KOPT-K1 (cell line): ENCODE measurements at regions not wholly inside any gene's neighbourhood (a gene's known extent, or its start where the extent isn't known, plus 50 kb on each side); places are given as distances from the start of the nearest gene placed in this dataset.
"Not testable (repeated sequence)": the region's sequence is repeated elsewhere in the genome, so short reads cannot be mapped to it uniquely, and the experiment has no call there.

Experiments
- H3K27ac ChIP-seq: fragments of 200-600 bp; sonication (generic); 2 replicates; pipeline ENCODE4 v1.5.1; 2016; ENCODE audit warnings: antibody characterized with exemption, mild to moderate bottlenecking, low read depth, low read length; ENCODE audit not compliant: poor library complexity, severe bottlenecking
- H3K36me3 ChIP-seq: fragments of 200-600 bp; sonication (generic); 2 replicates; pipeline ENCODE4 v1.5.1; 2017; ENCODE audit warnings: antibody characterized with exemption, mild to moderate bottlenecking, low read length, moderate library complexity; ENCODE audit not compliant: insufficient read depth
- H3K9me3 ChIP-seq: fragments of 200-600 bp; sonication (generic); 2 replicates; pipeline ENCODE4 v1.5.1; 2017; ENCODE audit warnings: antibody characterized with exemption, low read length, mild to moderate bottlenecking; ENCODE audit not compliant: insufficient read depth, poor library complexity, severe bottlenecking

GRCh38 chr9:31582561-31582960, 801.9 kb upstream of the ACO1 start:
- H3K9me3 ChIP-seq: no peaks in the 10 kb centered on the region
- no peaks in the 10 kb centered on the region for H3K36me3 ChIP-seq
- no peak overlapping the region for H3K27ac ChIP-seq

- H3K27ac ChIP-seq: no peak overlapping the region
- H3K36me3 ChIP-seq: no peaks in the 10 kb centered on the region
- H3K9me3 ChIP-seq: no peaks in the 10 kb centered on the region
Observed at GRCh38 chr9:31585158-31585557, 799.3 kb upstream of the ACO1 start.

DNA sequence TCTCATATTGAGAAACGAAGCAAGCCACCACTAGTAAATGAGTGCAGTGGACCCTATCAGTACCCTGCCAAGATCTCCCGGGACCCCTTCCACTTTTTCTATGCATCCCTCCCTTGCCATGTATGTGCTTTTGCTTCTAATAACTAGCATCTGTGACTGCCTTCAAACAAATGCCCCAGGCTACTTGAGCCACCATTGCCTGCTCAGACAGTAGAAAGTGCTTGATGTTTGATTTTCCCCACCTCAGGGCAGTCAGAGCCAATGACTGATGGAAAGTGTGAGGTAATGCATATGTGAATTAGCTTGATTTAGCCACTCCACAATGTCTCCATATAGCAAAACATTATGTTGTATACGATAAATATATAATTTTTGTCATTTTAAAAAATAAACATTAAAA, 797.3 kb upstream of the ACO1 start:
- Histone ChIP-seq H3K9me3 (no peaks in the 10 kb centered on the region), H3K36me3 (no peaks in the 10 kb centered on the region), H3K27ac (no peak overlapping the region)

GRCh38 chr9:31588006-31588405, 796.4 kb upstream of the ACO1 start:
- no peaks in the 10 kb centered on the region for H3K36me3 ChIP-seq
- H3K27ac ChIP-seq: no peak overlapping the region
- H3K9me3 ChIP-seq: no peaks in the 10 kb centered on the region

DNA sequence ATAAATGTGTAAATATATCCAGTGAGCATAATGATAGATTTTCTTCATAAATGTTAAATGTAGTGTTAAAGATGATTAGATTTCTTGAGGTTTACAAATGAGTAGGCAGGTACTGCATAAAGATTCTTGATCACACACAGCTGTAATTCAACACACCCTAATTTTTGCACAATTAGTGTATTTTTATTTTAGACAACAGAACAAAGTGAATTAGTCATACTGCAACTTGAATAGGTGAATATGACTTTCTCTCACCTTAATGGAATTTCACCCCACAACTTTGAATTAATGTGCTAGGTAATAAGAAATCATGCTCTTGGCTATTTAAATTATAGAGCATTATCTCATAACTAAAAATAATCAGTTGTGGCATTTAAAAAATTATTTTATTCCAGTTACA, 795.7 kb upstream of the ACO1 start:
- no peaks in the 10 kb centered on the region for H3K36me3 ChIP-seq
- no peaks in the 10 kb centered on the region for H3K9me3 ChIP-seq
- H3K27ac ChIP-seq: no peak overlapping the region

GRCh38 chr9:31590091-31590490, 794.4 kb upstream of the ACO1 start:
- Histone ChIP-seq H3K9me3 (no peaks in the 10 kb centered on the region), H3K27ac (no peak overlapping the region), H3K36me3 (no peaks in the 10 kb centered on the region)

DNA sequence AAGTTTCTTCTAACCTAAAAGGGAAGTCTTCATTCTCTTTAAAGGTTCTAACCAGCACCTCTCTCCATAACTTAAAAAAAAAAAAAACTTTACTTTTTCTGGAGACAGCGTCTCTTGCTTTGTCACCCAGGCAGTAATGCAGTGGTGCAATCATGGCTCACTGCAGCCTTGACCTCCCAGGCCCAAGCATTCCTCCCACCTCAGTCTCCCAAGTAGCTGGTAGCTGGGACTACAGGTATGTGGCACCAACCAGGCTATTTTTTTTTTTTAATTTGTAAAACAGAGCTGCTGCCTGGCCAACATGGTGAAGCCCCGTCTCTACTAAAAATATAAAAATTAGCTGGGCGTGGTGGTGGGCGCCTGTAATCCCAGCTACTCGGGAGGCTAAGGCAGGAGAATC, 787.4 kb upstream of the ACO1 start:
- H3K27ac ChIP-seq, H3K36me3 ChIP-seq, H3K9me3 ChIP-seq: not testable (repeated sequence)

GRCh38 chr9:31597977-31598376, 786.5 kb upstream of the ACO1 start:
- H3K27ac ChIP-seq: no peak overlapping the region
- no peaks in the 10 kb centered on the region for H3K36me3 ChIP-seq
- H3K9me3 ChIP-seq: no peaks in the 10 kb centered on the region

GRCh38 chr9:31601666-31602065, 782.8 kb upstream of the ACO1 start:
- Histone ChIP-seq H3K27ac (no peak overlapping the region), H3K9me3 (no peaks in the 10 kb centered on the region), H3K36me3 (no peaks in the 10 kb centered on the region)

DNA sequence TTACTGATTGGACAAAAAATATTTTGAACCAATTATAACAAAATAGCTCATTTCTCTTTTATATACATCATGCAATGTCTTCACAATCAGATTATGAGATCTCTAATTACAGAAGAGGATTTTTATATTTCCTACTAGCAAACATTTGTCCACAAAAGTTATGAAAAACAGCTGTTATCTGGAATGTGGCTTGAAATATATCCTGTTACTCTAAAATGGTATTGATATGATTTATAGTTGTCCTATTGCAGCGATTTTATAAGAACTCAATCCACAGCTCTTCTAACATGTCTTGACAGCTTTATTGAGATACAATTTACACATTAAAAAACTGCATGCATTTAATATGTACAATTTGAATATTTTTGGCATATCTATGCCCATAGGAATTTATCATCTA, 779.9 kb upstream of the ACO1 start:
- Histone ChIP-seq H3K9me3 (no peaks in the 10 kb centered on the region), H3K27ac (no peak overlapping the region), H3K36me3 (no peaks in the 10 kb centered on the region)

GRCh38 chr9:31605164-31605563, 779.3 kb upstream of the ACO1 start:
- Histone ChIP-seq H3K36me3 (no peaks in the 10 kb centered on the region), H3K27ac (no peak overlapping the region), H3K9me3 (no peaks in the 10 kb centered on the region)

GRCh38 chr9:31606678-31607077, 777.8 kb upstream of the ACO1 start:
- Histone ChIP-seq H3K9me3 (no peaks in the 10 kb centered on the region), H3K36me3 (no peaks in the 10 kb centered on the region), H3K27ac (no peak overlapping the region)

- H3K36me3 ChIP-seq: no peaks in the 10 kb centered on the region
- H3K27ac ChIP-seq: no peak overlapping the region
- no peaks in the 10 kb centered on the region for H3K9me3 ChIP-seq
Observed at GRCh38 chr9:31608416-31608815, 776.0 kb upstream of the ACO1 start.

GRCh38 chr9:31608881-31609280, 775.6 kb upstream of the ACO1 start:
- Histone ChIP-seq H3K27ac (no peak overlapping the region), H3K9me3 (no peaks in the 10 kb centered on the region), H3K36me3 (no peaks in the 10 kb centered on the region)

DNA sequence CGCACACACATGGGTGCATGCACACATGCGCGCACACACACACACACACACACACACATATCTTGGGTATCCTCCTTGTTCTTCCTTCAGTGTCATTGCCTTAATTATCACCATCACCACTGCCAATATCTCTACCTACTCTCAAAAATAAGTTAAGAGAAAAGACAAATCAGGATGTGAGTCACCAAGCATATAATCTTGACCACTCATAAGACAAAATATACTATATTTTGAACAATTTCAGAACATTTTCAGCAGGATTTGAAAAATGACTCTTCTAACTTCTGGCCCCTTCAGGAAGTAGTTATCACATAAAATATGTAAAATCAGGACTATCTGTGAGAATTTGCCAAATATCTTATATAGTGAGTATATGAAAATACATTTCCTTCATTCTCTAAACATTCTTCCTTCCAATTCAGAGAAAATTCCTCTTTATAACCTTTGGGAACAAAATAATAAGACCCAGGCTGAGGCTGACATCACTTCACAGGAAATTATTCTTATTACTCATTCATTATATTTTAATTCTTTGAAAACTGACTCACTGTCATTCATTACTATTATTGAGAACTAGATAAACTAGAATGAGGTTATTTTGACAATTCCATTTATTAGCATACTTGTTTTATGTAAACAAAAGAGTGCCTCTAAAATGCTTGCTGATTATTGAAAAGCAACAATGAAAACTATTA, 772.0 kb upstream of the ACO1 start:
- Histone ChIP-seq H3K9me3 (no peaks in the 10 kb centered on the region), H3K27ac (no peak overlapping the region)

GRCh38 chr9:31615966-31616365, 768.5 kb upstream of the ACO1 start:
- no peaks in the 10 kb centered on the region for H3K9me3 ChIP-seq
- H3K27ac ChIP-seq: no peak overlapping the region
- H3K36me3 ChIP-seq: no peaks in the 10 kb centered on the region

More for the DNA sequence above, 772.0 kb upstream of the ACO1 start:
- no peaks in the 10 kb centered on the region for H3K36me3 ChIP-seq
